NOMO-1 (cell line): ENCODE measurements at regions not wholly inside any gene's neighbourhood (a gene's known extent, or its start where the extent isn't known, plus 50 kb on each side); places are given as distances from the start of the nearest gene placed in this dataset.
A peak's percentile ranks its signal among the peaks of the same experiment; 100 is the strongest.
"Not testable (repeated sequence)": the region's sequence is repeated elsewhere in the genome, so short reads cannot be mapped to it uniquely, and the experiment has no call there.

ENCODE experiments used
- DNase-seq, 2 experiments: peaks; one replicate each; lab custom pipeline; 2025; ENCODE audit not compliant: unreplicated experiment in 2 of 2; lab: John Stamatoyannopoulos, UW

DNA sequence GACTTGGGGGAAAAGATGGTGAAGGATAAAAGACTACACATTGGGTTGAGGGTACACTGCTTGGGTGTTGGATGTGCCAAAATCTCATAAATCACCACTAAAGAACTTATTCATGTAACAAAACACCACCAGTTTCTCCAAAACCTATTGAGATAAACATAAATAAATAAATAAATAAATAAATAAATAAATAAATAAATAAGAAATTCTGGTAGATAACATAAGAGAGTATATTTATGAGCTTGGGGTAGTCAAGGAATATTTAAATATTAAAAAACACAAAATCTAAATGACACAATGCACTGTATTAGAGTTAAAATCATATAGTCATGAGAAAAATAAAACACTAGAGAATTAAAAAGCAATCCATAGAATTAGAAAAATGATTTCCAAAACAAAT is 333.5 kb upstream of the NRG3 start:
- no peak for DNase-seq

DNA sequence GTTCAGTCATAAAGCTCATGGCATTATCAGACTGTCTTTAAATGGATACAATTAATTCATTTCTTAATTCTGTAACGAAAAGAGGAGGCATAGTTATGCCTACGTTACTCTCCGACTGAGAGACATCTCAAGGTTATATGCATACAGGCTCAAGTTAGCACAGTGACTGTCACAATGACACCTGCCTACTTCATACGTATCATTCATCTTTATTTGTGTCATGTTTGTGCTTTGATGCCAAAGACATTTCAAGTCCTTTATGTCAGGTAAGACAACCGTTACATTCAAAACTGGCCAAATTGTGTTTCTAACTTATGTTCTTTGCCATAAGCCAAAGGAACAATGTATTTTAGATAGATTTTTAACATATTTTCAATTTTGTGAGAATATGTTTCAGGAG is 328.8 kb upstream of the NRG3 start:
- no peak for DNase-seq

DNA sequence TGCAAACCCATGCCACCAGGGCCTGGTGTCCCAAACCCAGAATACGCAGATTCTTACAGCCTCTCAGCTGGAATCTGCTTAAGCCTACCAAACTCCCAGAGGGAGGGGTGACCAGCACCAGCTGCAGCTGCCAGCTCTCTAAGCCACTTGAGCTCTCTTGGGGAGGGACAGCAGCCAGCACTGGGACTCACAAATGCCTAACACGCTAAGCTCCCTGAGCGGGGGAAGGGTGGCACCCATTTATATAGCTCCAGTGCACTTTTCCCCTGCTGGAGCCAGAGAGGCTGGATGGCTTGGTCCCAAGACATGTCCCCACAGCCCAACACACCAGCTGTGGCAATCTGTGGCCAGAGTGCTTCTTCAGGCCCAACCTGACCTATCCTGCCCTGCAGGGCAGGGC is 326.8 kb upstream of the NRG3 start:
- no peak for DNase-seq

DNA sequence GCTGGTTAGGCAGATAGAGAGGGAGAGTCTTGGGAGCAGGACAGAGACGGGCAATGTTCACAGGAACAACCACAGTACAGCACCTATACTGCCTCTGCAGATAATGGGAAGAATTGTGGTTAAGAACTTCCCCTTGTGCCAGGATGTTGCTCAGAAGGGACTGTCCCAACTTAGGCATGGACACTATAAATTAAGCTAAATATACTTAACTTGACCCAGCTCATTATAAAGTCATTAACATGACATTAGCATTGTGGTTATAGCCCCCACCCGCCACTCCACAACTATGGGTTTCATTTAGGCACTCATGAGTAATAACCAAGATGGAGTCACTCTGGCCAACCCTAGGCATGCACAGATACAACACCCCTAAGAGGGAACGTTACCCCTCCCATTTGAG is 310.9 kb upstream of the NRG3 start:
- DNase-seq, result peak; percentile 0 to 14

DNA sequence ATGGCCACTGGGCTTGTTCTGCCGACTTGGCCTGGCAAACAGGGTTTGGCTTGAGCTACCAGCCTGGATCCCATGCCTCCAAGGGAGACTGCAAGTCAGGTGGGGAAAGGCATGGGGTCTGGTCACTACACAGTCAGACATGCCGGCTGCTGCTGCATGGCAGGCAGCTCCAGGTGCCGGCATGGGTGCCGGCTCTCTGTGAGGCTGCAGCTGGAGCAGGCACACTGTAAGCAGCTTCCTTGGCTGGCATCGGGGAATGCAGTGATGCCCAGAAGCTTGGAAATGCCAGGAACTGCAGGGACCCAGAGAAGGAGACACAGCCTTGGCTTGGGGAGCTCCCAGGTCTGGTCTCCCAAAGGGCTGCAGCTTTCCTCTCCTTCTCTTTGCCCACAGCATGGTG is 305.5 kb upstream of the NRG3 start:
- DNase-seq, result no peak

DNA sequence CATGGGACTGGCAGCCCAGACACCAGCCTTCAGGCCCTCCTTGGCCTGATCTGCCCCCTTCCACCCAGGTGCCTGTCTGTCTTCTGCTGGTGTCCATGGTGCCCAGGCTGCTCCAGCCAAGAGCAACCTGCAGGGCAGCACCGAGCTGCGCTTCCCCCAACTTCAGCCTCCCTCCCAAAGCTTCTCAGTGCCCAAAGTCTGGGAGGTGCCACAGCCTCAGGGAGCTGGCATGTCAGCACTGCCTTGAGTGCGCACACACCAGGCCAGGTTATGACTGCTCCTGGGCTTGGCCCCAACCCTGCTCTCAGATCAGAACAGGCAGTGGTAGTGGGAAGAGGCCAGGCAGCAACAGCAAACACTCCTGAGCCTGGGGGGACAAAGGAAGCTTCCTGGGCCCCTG is 304.6 kb upstream of the NRG3 start:
- no peak for DNase-seq

DNA sequence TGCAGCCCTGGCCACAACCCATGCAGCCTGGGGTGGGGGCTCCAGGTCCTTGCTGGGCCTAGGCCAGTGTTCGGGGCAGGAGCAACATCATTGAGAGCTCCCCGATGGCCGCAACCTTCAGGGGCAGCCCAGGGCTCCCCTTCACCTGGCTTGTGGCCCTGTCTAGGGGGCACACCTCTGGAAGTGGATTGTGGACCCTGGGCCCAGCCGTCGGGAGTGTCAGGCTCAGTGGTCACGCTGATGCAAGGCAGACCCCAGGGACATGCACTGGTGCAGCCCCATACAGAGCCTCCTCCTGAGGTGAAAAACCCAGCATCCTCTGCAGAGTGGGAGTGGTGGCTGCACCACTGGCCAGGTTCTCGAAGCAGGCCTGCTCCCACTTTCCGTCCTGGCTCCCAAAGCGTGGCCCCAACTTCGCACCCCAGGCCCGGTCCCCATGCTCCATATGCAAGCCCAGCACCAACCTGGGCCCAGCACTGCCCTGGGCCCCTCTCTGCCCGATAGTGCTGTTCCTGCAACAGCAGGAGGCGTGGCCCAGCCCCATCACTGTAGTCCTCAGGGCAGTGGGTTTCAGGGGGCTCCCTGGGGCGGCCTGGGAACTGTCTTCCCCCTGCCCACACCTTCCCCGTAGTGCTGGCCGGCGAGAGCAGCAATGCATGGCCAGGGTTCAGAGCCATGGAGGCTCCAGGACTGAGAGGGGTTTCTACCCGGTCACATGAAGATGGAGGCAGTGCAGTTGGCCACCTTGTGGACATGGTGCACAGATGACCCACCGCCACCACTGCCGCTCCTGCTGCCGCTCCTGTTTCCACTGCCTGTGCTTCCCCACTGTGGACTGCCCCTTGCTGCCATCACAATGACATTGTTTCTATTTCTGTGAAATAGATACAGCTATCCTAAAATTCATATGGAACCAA is 303.9 kb upstream of the NRG3 start:
- DNase-seq, result no peak

DNA sequence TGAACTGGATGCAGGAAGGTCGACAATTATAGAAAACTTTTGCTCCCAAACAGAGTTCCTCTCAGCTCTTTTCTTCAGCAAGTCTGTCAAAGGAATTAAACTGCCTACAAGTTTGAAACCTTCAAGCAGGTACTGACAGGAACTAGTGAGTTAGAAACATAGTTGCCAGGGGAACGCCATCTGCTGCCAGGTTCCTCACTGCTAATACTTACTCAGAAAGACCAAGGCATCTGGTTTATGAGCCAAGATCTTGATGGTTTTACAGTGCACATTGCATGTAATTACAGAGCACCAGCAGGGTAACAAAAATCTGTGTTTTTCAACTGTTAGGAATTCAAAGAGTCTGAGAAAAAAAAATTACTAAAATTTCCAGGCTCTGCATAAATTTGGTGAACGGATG is 300.0 kb upstream of the NRG3 start:
- DNase-seq, result no peak

DNA sequence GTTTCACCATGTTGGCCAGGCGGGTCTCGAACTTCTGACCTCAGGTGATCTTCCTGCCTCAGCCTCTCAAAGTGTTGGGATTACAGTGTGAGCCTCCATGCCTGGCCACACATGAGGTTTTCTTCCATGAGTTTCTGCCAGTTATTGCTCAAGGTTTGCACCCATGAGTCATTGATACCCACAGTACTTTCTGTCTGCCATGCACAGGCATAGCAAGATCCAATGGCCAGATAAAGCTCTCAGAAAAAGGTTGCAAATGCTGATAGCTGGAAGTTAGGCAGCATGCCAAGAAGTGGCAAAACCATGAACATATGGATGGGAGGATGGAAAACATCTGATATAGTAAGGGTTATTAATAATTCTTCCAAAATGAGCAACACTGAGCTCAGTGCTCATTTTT is 298.7 kb upstream of the NRG3 start:
- DNase-seq, result no peak

DNA sequence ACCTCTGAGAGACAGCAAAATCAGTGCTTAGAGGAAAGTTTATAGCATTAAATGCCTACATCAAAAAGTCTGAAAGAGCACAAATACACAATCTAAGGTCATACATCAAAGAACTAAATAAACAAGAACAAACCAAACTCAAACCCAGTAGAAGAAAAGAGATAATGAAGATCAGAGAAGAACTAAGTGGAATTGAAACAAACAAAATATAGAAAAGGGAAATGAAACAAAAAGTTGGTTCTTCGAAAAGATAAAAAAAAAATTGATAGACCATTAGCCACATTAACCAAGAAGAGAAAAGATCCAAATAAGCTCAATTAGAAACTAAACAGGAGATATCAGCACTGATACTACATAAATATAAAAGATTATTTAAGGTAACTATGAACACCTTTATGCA is 280.0 kb upstream of the NRG3 start:
- peak in 1 of 2 experiments; percentile 0 for DNase-seq

DNA sequence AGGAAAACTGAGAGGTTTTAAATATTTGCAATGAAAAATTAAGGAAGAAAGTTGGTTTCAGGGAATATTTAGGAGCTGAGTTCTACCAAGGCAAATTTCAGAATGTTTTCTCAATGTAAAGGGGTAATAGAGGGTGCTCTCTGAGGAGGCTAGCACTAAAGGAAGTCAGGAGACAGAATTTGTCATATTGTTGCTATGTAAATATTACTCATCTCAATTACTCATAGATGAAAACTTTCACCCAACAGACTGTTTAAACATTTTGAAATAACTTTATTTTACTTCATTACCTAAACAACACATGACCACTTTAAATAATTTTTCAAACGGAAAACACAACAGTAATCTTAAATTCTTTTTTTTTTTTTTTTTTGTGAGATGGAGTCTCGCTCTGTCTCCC is 274.8 kb upstream of the NRG3 start:
- no peak for DNase-seq

DNA sequence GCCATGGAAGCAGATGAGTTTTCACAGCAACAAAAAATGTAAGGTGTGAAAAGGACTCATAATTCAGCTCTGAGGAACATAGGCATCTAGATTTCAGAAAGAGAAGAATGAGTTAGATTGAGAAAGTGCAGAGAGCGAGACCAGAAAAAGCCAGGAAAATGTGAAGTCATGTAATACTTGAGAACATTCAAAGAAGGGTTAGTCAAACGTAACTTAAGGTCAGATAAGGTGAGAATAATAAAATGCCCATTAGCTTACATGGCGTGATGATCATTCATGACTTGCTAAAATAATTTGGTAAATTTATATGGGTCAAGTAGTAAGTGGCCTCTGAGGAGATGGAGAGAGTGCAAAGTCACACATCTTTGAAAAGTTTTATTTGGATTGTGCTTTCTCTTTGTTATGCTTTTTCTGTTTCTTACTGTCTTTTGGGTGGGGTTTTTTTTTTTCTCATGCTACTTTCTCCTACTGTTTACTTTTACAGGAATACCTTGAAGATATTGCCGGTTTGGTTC is 271.8 kb upstream of the NRG3 start:
- no peak for DNase-seq

DNA sequence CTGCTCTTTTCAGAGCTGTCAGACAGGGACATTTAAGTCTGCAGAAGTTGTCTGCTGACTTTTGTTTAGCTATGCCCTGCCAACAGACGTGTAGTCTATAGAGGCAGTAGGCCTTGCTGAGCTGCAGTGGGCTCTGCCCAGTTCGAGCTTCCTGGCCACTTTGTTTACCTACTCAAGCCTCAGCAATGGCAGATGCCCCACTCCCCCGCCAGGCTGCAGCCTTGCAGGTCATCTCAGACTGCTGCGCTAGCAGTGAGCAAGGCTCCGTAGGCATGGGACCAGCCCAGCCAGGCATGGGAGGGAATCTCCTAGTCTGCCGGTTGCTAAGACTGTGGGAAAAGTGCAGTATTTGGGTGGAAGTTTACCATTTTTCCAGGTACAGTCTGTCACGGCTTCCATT is 230.5 kb upstream of the NRG3 start:
- DNase-seq, result not testable (repeated sequence)

DNA sequence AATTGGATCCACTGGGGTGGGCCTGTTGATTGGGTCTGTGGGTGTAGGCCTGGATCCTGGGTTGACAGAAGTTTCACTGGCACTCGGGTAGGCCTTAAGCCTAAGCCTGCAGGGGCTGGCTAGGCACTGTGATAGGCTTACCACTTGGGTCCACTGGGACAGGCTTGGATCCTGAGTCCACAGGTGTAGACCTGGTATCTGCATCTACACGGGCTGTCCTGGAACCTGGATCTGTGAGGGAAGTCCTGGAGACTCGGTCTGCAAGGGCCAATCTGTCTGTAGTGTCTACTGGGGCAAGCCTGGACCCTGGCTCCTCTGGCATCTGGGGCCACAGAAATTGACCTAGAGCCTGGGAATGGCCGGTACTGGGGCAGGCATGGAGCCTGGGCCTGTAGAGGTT is 219.0 kb upstream of the NRG3 start:
- DNase-seq, result no peak

DNA sequence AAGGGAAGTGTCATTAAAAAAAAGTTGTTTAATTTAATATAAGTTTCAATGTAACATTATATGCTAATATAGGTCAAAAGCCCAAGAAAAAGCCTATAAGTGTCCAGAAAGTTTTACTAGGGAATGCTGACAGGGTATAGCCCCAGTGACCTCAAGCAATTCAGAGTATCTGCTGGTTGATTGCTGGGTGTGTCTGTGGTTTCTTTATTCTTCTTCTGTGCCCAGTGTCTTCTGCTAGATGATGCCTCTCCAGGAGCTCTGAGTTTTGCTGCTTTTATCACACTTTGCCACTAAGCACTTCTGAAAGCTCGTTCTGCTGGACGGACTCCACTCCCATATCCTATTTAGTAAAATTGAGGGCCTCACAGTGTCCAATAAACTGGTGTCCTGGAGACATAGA is 212.2 kb upstream of the NRG3 start:
- no peak for DNase-seq

DNA sequence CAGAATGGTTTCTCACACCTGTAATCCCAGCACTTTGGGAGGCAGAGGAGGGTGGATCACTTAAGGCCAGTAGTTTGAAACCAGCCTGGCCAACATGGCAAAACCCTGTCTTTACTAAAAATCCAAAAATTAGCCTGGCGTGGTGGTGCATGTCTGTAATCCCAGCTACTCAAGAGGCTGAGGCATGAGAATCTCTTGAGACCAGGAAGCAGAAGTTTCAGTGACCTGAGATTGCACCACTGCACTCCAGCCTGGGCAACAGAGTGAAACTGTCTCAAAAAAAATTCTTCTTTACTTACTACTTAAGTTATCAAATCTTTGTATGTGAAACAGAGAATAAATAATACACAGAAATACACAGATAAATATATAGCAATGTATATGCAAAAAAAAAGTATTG is 210.2 kb upstream of the NRG3 start:
- not testable (repeated sequence) for DNase-seq

DNA sequence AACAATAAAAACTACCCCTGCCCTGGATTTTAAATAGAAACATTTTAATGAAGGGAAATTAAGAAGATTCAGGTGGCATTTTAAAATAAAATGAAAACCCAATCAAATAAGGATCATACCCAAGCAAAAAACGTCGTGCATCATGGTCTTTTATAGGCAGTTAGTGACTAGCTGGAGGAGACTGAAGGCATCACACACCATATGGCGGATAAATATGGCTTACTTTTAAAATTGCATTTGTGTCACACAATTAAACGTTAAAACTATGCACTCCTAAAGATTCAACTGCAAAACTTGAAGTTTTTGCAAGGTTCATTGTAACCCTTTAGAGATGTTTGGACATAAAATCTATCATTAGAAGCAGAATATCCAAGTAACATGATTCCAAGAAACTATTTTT is 200.1 kb upstream of the NRG3 start:
- DNase-seq, result no peak

DNA sequence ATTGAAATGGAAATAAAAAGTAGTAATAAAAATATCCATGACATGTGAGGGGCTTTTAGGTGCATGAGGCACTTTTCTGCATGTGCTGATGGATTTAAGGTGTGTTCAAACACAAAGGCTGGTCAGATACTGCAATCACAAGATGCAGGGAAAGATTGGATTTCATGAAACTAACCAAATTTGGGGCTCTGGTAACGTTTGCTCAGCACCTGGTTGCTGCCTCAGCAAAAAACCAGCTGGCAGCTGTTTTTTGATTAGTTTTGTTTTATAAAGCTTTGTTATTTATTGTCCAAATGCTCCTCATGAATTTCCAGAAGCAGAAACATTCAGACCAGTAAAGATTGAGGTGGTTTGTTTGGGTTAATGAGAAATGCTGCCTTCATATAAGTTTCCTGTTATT is 195.7 kb upstream of the NRG3 start:
- DNase-seq, result no peak

DNA sequence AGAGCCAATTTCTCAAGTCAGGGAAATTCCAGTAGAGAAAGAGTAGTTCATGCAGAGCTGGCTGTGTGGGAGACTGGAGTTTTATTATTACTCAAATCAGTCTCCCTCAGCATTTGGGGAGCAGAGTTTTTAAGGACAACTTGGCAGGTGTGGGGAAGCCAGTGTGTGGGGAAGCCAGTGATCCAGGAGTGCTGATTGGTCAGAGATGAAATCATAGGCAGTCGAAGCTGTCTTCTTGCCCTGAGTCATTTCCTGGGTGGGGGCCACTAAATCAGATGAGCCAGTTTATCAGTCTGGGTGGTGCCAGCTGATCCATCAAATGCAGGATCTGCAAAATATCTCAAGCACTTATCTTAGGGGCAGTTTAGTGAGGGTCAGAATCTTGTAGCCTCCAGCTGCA is 194.6 kb upstream of the NRG3 start:
- DNase-seq, result no peak

DNA sequence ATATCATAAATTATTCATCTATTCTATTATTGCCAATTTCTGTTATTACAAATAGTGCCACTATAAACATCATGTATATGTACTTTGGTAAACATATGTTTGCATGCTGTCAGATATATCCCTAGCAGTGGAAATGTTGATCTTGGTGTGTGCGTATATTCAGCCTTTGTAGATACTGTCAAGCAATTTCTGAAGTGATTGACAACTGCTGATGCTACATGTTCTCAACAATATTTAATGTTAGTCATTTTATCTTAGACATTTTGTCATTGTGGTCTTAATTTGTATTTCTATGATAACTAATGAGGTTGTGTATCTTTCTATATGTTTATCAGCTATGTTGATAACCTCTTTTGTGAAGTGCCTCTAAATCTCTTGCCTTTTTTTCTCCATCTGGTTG is 186.5 kb upstream of the NRG3 start:
- DNase-seq, result no peak

DNA sequence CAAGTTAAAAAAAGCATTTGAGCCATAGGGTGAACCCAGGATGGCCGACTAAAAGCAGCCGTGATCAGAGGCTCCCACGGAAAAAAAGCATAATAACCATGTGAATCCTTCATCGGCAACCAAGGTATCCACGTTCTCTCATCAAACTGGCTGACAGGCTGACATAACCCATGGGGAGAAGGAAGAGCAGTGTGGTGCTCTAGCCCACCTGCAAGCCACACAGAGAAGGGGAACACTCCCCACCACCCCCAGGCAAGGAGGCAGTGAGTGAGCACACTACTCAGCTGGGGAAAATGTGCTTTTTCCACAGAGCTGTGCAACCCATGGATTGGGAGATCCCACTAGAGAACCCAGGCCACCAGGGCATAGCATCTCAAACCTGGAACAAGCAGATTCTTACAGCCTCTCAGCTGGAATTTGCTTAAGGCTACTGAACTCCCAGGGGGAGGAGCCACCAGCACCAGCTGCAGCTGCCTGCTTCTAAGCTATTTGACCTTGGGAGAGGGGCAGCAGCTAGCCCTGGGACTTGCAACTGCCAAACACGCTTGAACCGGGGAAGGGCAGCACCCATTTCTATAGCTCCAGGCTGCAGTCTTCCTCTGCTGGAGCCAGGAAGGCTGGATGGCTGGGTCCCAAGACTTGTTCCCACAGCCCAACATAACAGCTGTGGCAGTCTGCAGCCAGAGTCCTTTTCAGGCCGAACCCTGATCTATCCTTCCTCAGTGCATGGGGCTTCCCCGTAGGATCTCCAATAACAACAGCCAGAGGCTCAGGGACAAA is 178.2 kb upstream of the NRG3 start:
- DNase-seq, result no peak

DNA sequence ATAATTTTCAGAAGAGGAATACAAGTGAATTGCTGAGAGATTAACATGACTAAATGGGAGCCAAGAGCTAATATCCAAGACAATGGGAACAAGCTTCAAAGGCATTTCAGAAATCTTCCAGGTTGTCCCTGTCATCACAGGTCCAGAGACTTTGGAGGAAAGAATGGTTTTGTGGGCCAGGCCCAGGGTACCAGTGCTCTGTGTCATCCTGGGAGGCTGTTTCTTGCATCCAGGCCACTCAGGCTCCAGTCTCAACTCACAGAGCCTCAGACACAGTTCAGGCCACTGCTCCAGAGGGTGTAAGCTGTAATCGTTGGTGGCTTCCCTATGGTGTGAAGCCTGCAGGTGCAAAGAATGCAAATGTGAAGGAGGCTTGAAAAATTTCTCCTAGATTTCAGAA is 170.4 kb upstream of the NRG3 start:
- DNase-seq, result no peak
